PFSK-1 (cell line): ENCODE measurements at regions not wholly inside any gene's neighbourhood (a gene's known extent, or its start where the extent isn't known, plus 50 kb on each side); places are given as distances from the start of the nearest gene placed in this dataset.

Experiments
- FOXP2 ChIP-seq: optimal IDR thresholded peaks from 2 replicates; pipeline ENCODE3; 2011; ENCODE audit warnings: borderline replicate concordance, control low read depth, inconsistent platforms; ENCODE audit not compliant: insufficient read depth; ENCODE audit errors: extremely low read length, extremely low read depth
- POLR2AphosphoS5 ChIP-seq: IDR thresholded peaks from 2 replicates; pipeline ENCODE4 v1.6.1; 2012; ENCODE audit warnings: low read depth, mild to moderate bottlenecking, control low read depth, low read length, moderate library complexity
- REST ChIP-seq, 2 experiments: IDR thresholded peaks; 2 replicates each; pipeline versions ENCODE4 v1.6.1 to v1.8.0; 2011 to 2012; ENCODE audit warnings: low read depth in 2 of 2, low read length in 2 of 2, control low read depth in 1 of 2, inconsistent platforms in 1 of 2, mild to moderate bottlenecking in 1 of 2, moderate library complexity in 1 of 2; ENCODE audit not compliant: insufficient read depth in 1 of 2
- SIN3A ChIP-seq: IDR thresholded peaks from 2 replicates; pipeline ENCODE4 v1.6.1; 2012; ENCODE audit warnings: mild to moderate bottlenecking, low read length, moderate library complexity, borderline replicate concordance; ENCODE audit not compliant: insufficient read depth
- TAF1 ChIP-seq: IDR thresholded peaks from 2 replicates; pipeline ENCODE4 v1.6.1; 2012; ENCODE audit warnings: low read length, control low read depth, borderline replicate concordance; ENCODE audit not compliant: insufficient read depth

- TF ChIP-seq TAF1 (no peak), REST (IDR thresholded peaks at IDR 0.05; ENCODE audit: insufficient read depth in 1 of 2, low read depth in 2 of 2, low read length in 2 of 2) (no peak), POLR2AphosphoS5 (no peak), SIN3A (no peak), FOXP2 (no peak)
These were observed 167.8 kb downstream of the RMST start for GRCh38 chr12:97630356-97630755.
